WTC11 (cell line): ENCODE measurements at regions not wholly inside any gene's neighbourhood (a gene's known extent, or its start where the extent isn't known, plus 50 kb on each side); places are given as distances from the start of the nearest gene placed in this dataset.

Source experiments
- ATAC-seq: fragments of 200-7000 bp; cut with Tn5 transposase; 2 replicates; pipeline ENCODE4 v1.10.0; 2021; ENCODE audit warnings: mild to moderate bottlenecking, moderate library complexity
- CTCF ChIA-PET: fragments of 300-600 bp; sonication (Branson Sonifier 250); formaldehyde crosslinking; loops from one replicate; lab custom pipeline; 2021; ENCODE audit warnings: antibody characterized with exemption; lab: Charles Lee
- POLR2A ChIA-PET: fragments of 350-600 bp; sonication (Branson Sonifier 250); formaldehyde crosslinking; loops from one replicate; lab custom pipeline; 2021; ENCODE audit warnings: antibody characterized with exemption; lab: Charles Lee
- DNase-seq: peaks from one replicate; pipeline ENCODE4 v3.0.0; 2021; ENCODE audit warnings: low spot score
- H3K27ac Mint-ChIP-seq: 2 replicates; pipeline ENCODE4 v1.8.0; 2021; ENCODE audit warnings: mixed read lengths
- H3K27me3 Mint-ChIP-seq: 2 replicates; pipeline ENCODE4 v1.8.0; 2021; ENCODE audit warnings: low read depth, mild to moderate bottlenecking, moderate library complexity, mixed read lengths
- H3K36me3 Mint-ChIP-seq: 2 replicates; pipeline ENCODE4 v1.8.0; 2021; ENCODE audit warnings: mixed read lengths
- H3K4me1 Mint-ChIP-seq: 2 replicates; pipeline ENCODE4 v1.8.0; 2022; ENCODE audit warnings: mixed read lengths
- H3K4me3 Mint-ChIP-seq: 2 replicates; pipeline ENCODE4 v1.8.0; 2021; ENCODE audit warnings: mild to moderate bottlenecking, moderate library complexity, mixed read lengths
- H3K9me3 Mint-ChIP-seq: 2 replicates; pipeline ENCODE4 v1.8.0; 2021; ENCODE audit warnings: mixed read lengths
- CREM ChIP-seq: sonication (generic); formaldehyde crosslinking; IDR thresholded peaks from 2 replicates; pipeline ENCODE4 v1.8.1; 2022; ENCODE audit warnings: mild to moderate bottlenecking, missing genetic modification reagents, moderate library complexity
- FOXK1 ChIP-seq: sonication (generic); formaldehyde crosslinking; IDR thresholded peaks from 2 replicates; pipeline ENCODE4 v1.8.0; 2022; ENCODE audit warnings: mild to moderate bottlenecking, moderate library complexity, missing genetic modification reagents
- IRF2 ChIP-seq: sonication (generic); formaldehyde crosslinking; IDR thresholded peaks from 2 replicates; pipeline ENCODE4 v1.8.0; 2022; ENCODE audit warnings: low read depth, missing genetic modification reagents, borderline replicate concordance
- JAZF1 ChIP-seq: fragments of 250-450 bp; sonication (Bioruptor Pico); IDR thresholded peaks from 2 replicates; pipeline ENCODE4 v1.9.0; 2021; ENCODE audit warnings: moderate library complexity, mild to moderate bottlenecking, inconsistent platforms
- JUN ChIP-seq: sonication (generic); formaldehyde crosslinking; IDR thresholded peaks from 2 replicates; pipeline ENCODE4 v1.8.0; 2023; ENCODE audit warnings: mild to moderate bottlenecking, missing genetic modification reagents
- MXD4 ChIP-seq: fragments of 250-450 bp; sonication (Bioruptor Pico); IDR thresholded peaks from 2 replicates; pipeline ENCODE4 v1.8.0; 2021; ENCODE audit warnings: mild to moderate bottlenecking, moderate library complexity, borderline replicate concordance
- MYBL2 ChIP-seq: sonication (generic); formaldehyde crosslinking; IDR thresholded peaks from 2 replicates; pipeline ENCODE4 v1.8.1; 2023; ENCODE audit warnings: mild to moderate bottlenecking, moderate library complexity, missing genetic modification reagents
- NR1H2 ChIP-seq: sonication (generic); formaldehyde crosslinking; IDR thresholded peaks from 2 replicates; pipeline ENCODE4 v1.9.0; 2021; ENCODE audit warnings: mild to moderate bottlenecking, moderate library complexity, missing genetic modification reagents
- NR2C2 ChIP-seq: sonication (generic); formaldehyde crosslinking; IDR thresholded peaks from 2 replicates; pipeline ENCODE4 v1.8.0; 2022; ENCODE audit warnings: mild to moderate bottlenecking, missing genetic modification reagents
- PRRX2 ChIP-seq: fragments of 250-450 bp; sonication (Bioruptor Pico); IDR thresholded peaks from 2 replicates; pipeline ENCODE4 v1.8.0; 2021; ENCODE audit warnings: mild to moderate bottlenecking
- ZBTB21 ChIP-seq: sonication (generic); formaldehyde crosslinking; IDR thresholded peaks from 2 replicates; pipeline ENCODE4 v1.8.1; 2023; ENCODE audit warnings: mild to moderate bottlenecking, missing genetic modification reagents, borderline replicate concordance
- ZNF138 ChIP-seq: sonication (generic); formaldehyde crosslinking; conservative IDR thresholded peaks from 2 replicates; pipeline ENCODE4 v1.8.1; 2022; ENCODE audit warnings: mild to moderate bottlenecking, moderate library complexity, missing genetic modification reagents
- ZNF219 ChIP-seq: sonication (generic); formaldehyde crosslinking; IDR thresholded peaks from 2 replicates; pipeline ENCODE4 v1.8.0; 2023; ENCODE audit warnings: missing genetic modification reagents, mild to moderate bottlenecking, borderline replicate concordance
- ZNF232 ChIP-seq: sonication (generic); formaldehyde crosslinking; IDR thresholded peaks from 2 replicates; pipeline ENCODE4 v1.8.0; 2022; ENCODE audit warnings: mild to moderate bottlenecking, missing genetic modification reagents
- ZNF416 ChIP-seq: fragments of 250-450 bp; sonication (Bioruptor Pico); IDR thresholded peaks from 2 replicates; pipeline ENCODE4 v1.9.0; 2021; ENCODE audit warnings: mild to moderate bottlenecking, inconsistent platforms
- ZNF671 ChIP-seq: fragments of 250-450 bp; sonication (Bioruptor Pico); IDR thresholded peaks from 2 replicates; pipeline ENCODE4 v1.8.0; 2021; ENCODE audit warnings: mild to moderate bottlenecking
- TF ChIP-seq, protein P1 (sequence below): sonication (generic); formaldehyde crosslinking; IDR thresholded peaks from 2 replicates; pipeline ENCODE4 v1.8.0; 2023; ENCODE audit warnings: missing genetic modification reagents
- TF ChIP-seq, protein P2 (sequence below): fragments of 250-450 bp; sonication (Bioruptor Pico); IDR thresholded peaks from 2 replicates; pipeline ENCODE4 v1.8.0; 2021; ENCODE audit warnings: mild to moderate bottlenecking
- TF ChIP-seq, protein P3 (sequence below): fragments of 250-450 bp; sonication (Bioruptor Pico); IDR thresholded peaks from 2 replicates; pipeline ENCODE4 v2.1.2; 2022; ENCODE audit warnings: mild to moderate bottlenecking, moderate library complexity
- TF ChIP-seq, protein P4 (sequence below): sonication (generic); formaldehyde crosslinking; IDR thresholded peaks from 2 replicates; pipeline ENCODE4 v1.8.1; 2023; ENCODE audit warnings: mild to moderate bottlenecking, moderate library complexity, missing genetic modification reagents
- TF ChIP-seq, protein P5 (sequence below): fragments of 250-450 bp; sonication (Bioruptor Pico); IDR thresholded peaks from 2 replicates; pipeline ENCODE4 v1.9.0; 2021; ENCODE audit warnings: mild to moderate bottlenecking
- TF ChIP-seq, protein P6 (sequence below): fragments of 250-450 bp; sonication (Bioruptor Pico); IDR thresholded peaks from 2 replicates; pipeline ENCODE4 v1.9.0; 2021; ENCODE audit warnings: mild to moderate bottlenecking
- TF ChIP-seq, protein P7 (sequence below): sonication (generic); formaldehyde crosslinking; IDR thresholded peaks from 2 replicates; pipeline ENCODE4 v1.8.1; 2023; ENCODE audit warnings: mild to moderate bottlenecking, missing genetic modification reagents

DNA sequence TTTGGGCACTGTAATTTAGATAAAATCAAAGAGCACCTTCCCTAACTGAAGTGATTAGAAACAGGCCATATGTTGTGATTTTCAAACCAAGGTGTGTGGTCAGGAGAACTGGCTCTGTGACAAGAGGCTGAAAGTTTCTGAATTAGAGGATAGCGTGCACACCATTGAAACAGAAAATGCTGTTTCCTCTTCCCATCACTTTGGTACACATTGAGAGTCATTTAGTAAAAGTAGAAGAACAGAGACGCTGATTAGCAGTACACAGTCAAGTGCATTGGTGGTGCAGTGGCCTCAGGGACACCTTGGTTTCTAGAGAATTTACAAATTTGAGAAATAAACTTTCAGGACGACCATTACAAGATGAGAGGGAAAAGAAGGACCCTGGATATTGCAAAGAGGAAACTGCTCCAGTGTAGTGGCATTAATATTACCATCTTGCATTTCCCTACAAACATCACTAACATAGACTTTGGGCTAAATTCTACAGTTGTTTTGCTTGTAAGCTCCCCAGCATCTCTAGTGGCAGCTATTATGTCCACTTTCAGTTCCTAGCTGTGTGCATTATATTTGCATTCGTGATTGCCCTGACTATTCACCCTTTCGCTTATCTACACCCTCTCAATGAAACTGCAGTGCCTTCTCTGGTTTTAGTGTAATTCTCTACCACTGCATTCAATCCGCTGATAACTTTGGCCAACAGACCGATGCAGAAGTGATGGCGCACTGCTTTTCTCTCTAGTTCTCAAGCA lies 728.1 kb upstream of the GRM7 start (continued):
- TF ChIP-seq CREM (CRISPR knock-in tag) (no peak), MYBL2 (no peak), MXD4 (CRISPR knock-in tag) (no peak), NR1H2 (no peak)
- TF ChIP-seq, protein P1, sequence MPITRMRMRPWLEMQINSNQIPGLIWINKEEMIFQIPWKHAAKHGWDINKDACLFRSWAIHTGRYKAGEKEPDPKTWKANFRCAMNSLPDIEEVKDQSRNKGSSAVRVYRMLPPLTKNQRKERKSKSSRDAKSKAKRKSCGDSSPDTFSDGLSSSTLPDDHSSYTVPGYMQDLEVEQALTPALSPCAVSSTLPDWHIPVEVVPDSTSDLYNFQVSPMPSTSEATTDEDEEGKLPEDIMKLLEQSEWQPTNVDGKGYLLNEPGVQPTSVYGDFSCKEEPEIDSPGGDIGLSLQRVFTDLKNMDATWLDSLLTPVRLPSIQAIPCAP (CRISPR knock-in tag) = no peak
- TF ChIP-seq, protein P2, sequence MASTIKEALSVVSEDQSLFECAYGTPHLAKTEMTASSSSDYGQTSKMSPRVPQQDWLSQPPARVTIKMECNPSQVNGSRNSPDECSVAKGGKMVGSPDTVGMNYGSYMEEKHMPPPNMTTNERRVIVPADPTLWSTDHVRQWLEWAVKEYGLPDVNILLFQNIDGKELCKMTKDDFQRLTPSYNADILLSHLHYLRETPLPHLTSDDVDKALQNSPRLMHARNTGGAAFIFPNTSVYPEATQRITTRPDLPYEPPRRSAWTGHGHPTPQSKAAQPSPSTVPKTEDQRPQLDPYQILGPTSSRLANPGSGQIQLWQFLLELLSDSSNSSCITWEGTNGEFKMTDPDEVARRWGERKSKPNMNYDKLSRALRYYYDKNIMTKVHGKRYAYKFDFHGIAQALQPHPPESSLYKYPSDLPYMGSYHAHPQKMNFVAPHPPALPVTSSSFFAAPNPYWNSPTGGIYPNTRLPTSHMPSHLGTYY (CRISPR knock-in tag) = no peak
- TF ChIP-seq, protein P3, sequence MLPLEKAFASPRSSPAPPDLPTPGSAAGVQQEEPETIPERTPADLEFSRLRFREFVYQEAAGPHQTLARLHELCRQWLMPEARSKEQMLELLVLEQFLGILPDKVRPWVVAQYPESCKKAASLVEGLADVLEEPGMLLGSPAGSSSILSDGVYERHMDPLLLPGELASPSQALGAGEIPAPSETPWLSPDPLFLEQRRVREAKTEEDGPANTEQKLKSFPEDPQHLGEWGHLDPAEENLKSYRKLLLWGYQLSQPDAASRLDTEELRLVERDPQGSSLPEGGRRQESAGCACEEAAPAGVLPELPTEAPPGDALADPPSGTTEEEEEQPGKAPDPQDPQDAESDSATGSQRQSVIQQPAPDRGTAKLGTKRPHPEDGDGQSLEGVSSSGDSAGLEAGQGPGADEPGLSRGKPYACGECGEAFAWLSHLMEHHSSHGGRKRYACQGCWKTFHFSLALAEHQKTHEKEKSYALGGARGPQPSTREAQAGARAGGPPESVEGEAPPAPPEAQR (CRISPR knock-in tag) = no peak

DNA sequence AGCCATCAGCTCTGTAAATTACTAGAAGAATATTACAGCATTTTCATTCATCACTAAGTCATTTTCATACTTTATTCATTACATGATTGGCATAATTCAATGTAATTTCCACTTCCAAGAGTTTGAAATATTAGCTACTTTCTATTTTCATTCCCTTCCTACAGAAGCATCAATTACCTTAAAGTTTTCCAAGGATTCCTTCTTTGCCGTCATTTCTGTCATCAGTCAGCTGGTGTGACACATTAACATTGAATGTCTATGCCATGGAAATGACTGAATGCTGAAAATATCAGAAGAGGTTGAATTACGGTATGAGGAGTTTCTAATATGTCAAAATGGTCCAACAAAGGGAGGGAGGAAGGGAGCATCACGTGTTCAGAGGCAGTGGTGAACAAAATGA lies 718.2 kb upstream of the GRM7 start:
- H3K4me3 Mint-ChIP-seq = no peak overlapping the region
- no peak for TF ChIP-seq ZNF138 (CRISPR knock-in tag)
- TF ChIP-seq FOXK1 (CRISPR knock-in tag) = no peak
- TF ChIP-seq ZNF671 (CRISPR knock-in tag) = no peak
- TF ChIP-seq JAZF1 (CRISPR knock-in tag) = no peak
- no peak for TF ChIP-seq NR1H2
- no peak overlapping the region for H3K27ac Mint-ChIP-seq
- no peaks in the 10 kb centered on the region for H3K27me3 Mint-ChIP-seq
- H3K4me1 Mint-ChIP-seq = no peaks in the 10 kb centered on the region
- DNase-seq (no peak), ATAC-seq (no peak)
- POLR2A ChIA-PET = no interaction called here
- H3K36me3 Mint-ChIP-seq = peaks cover 12% of the 10 kb centered on the region; the same call in 1 of the 2 replicates
- peaks cover 58% of the 10 kb centered on the region for H3K9me3 Mint-ChIP-seq
- CTCF ChIA-PET = no interaction called here

DNA sequence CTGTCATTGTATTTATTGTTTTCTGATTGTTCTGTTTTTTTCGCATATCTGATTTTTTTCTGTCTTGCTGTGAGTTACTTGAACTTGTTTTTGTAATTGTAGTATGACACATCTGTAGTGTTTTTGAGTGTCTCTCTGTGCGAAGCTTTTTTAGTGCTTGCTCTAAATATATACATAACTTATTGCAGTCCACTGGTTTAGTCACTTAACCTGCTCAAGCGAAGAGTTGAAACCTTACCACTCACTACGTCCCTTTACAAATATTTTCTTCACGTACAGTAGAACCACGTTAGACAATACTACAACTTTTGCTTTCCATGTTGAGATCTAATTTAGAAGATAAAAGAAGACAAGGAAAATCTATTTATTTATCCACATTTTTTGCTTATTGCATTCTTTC lies 713.0 kb upstream of the GRM7 start:
- H3K4me3 Mint-ChIP-seq = no peak overlapping the region
- H3K4me1 Mint-ChIP-seq = no peaks in the 10 kb centered on the region
- ATAC-seq (no peak), DNase-seq (no peak)
- peaks cover 65% of the 10 kb centered on the region for H3K9me3 Mint-ChIP-seq
- H3K27ac Mint-ChIP-seq = no peak overlapping the region
- H3K27me3 Mint-ChIP-seq = no peaks in the 10 kb centered on the region
- POLR2A ChIA-PET = no interaction called here
- H3K36me3 Mint-ChIP-seq = peaks cover 28% of the 10 kb centered on the region
- CTCF ChIA-PET = interaction anchor here (0.6 kb wide), 1 partner anchor 328 kb away, joined by 3 read pairs; no protein-coding TSS in a partner anchor
- TF ChIP-seq JUN (CRISPR knock-in tag) = no peak
- TF ChIP-seq PRRX2 (CRISPR knock-in tag) = no peak
- TF ChIP-seq, protein P4, sequence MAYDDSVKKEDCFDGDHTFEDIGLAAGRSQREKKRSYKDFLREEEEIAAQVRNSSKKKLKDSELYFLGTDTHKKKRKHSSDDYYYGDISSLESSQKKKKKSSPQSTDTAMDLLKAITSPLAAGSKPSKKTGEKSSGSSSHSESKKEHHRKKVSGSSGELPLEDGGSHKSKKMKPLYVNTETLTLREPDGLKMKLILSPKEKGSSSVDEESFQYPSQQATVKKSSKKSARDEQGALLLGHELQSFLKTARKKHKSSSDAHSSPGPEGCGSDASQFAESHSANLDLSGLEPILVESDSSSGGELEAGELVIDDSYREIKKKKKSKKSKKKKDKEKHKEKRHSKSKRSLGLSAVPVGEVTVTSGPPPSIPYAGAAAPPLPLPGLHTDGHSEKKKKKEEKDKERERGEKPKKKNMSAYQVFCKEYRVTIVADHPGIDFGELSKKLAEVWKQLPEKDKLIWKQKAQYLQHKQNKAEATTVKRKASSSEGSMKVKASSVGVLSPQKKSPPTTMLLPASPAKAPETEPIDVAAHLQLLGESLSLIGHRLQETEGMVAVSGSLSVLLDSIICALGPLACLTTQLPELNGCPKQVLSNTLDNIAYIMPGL (CRISPR knock-in tag) = no peak
- TF ChIP-seq, protein P5, sequence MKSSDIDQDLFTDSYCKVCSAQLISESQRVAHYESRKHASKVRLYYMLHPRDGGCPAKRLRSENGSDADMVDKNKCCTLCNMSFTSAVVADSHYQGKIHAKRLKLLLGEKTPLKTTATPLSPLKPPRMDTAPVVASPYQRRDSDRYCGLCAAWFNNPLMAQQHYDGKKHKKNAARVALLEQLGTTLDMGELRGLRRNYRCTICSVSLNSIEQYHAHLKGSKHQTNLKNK (CRISPR knock-in tag) = no peak
- no peak for TF ChIP-seq NR2C2 (CRISPR knock-in tag)
- no peak for TF ChIP-seq IRF2 (CRISPR knock-in tag)
- TF ChIP-seq ZNF232 (CRISPR knock-in tag) = no peak
- TF ChIP-seq ZNF416 = no peak
- TF ChIP-seq, protein P6, sequence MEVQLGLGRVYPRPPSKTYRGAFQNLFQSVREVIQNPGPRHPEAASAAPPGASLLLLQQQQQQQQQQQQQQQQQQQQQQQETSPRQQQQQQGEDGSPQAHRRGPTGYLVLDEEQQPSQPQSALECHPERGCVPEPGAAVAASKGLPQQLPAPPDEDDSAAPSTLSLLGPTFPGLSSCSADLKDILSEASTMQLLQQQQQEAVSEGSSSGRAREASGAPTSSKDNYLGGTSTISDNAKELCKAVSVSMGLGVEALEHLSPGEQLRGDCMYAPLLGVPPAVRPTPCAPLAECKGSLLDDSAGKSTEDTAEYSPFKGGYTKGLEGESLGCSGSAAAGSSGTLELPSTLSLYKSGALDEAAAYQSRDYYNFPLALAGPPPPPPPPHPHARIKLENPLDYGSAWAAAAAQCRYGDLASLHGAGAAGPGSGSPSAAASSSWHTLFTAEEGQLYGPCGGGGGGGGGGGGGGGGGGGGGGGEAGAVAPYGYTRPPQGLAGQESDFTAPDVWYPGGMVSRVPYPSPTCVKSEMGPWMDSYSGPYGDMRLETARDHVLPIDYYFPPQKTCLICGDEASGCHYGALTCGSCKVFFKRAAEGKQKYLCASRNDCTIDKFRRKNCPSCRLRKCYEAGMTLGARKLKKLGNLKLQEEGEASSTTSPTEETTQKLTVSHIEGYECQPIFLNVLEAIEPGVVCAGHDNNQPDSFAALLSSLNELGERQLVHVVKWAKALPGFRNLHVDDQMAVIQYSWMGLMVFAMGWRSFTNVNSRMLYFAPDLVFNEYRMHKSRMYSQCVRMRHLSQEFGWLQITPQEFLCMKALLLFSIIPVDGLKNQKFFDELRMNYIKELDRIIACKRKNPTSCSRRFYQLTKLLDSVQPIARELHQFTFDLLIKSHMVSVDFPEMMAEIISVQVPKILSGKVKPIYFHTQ (CRISPR knock-in tag) = no peak
- no peak for TF ChIP-seq ZBTB21 (CRISPR knock-in tag)
- no peak for TF ChIP-seq ZNF219
- TF ChIP-seq, protein P7, sequence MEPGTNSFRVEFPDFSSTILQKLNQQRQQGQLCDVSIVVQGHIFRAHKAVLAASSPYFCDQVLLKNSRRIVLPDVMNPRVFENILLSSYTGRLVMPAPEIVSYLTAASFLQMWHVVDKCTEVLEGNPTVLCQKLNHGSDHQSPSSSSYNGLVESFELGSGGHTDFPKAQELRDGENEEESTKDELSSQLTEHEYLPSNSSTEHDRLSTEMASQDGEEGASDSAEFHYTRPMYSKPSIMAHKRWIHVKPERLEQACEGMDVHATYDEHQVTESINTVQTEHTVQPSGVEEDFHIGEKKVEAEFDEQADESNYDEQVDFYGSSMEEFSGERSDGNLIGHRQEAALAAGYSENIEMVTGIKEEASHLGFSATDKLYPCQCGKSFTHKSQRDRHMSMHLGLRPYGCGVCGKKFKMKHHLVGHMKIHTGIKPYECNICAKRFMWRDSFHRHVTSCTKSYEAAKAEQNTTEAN = no peak
